H54 (cell line): ENCODE measurements at regions not wholly inside any gene's neighbourhood (a gene's known extent, or its start where the extent isn't known, plus 50 kb on each side); places are given as distances from the start of the nearest gene placed in this dataset.
"Not testable (repeated sequence)": the region's sequence is repeated elsewhere in the genome, so short reads cannot be mapped to it uniquely, and the experiment has no call there.

Experiments used
- DNase-seq: peaks from one replicate; pipeline ENCODE4 v3.0.0; 2011; ENCODE audit warnings: low spot score, mixed read lengths; ENCODE audit not compliant: insufficient read length
- FAIRE-seq: peaks from 3 replicates; lab custom pipeline; 2011; peaks lifted over from hg19 to GRCh38; lab: Jason Lieb, UNC
- POLR2A ChIP-seq: IDR thresholded peaks from 2 replicates; pipeline ENCODE4 v1.6.1; 2011; ENCODE audit warnings: low read depth, mild to moderate bottlenecking, low read length

- FAIRE-seq (no peak), DNase-seq (no peak)
- TF ChIP-seq POLR2A, result no peak
Observed at GRCh38 chr4:7141151-7141834, 51.0 kb upstream of the SORCS2 start.

- no peak for DNase-seq
- no peak for FAIRE-seq
- TF ChIP-seq POLR2A, result no peak
Observed at GRCh38 chr4:7140692-7141069, 51.7 kb upstream of the SORCS2 start.

- no peak for DNase-seq
- no peak for TF ChIP-seq POLR2A
- no peak for FAIRE-seq
Observed at GRCh38 chr4:7140062-7140691, 52.2 kb upstream of the SORCS2 start.

GRCh38 chr4:7139167-7139982, 53.0 kb upstream of the SORCS2 start:
- DNase-seq (no peak), FAIRE-seq (no peak)
- no peak for TF ChIP-seq POLR2A

- TF ChIP-seq POLR2A, result no peak
- no peak for FAIRE-seq
- no peak for DNase-seq
Observed at GRCh38 chr4:7138223-7139166, 53.8 kb upstream of the SORCS2 start.

GRCh38 chr4:7137326-7138200, 54.8 kb upstream of the SORCS2 start:
- no peak for TF ChIP-seq POLR2A
- DNase-seq (no peak), FAIRE-seq (no peak)

- TF ChIP-seq POLR2A, result no peak
- DNase-seq (no peak), FAIRE-seq (no peak)
Observed at GRCh38 chr4:7136351-7136750, 56.0 kb upstream of the SORCS2 start.

GRCh38 chr4:7135389-7135746, 57.0 kb upstream of the SORCS2 start:
- FAIRE-seq (no peak), DNase-seq (peak; percentile 19)
- TF ChIP-seq POLR2A, result no peak

- no peak for FAIRE-seq
- DNase-seq, result peak; percentile 66
- TF ChIP-seq POLR2A, result no peak
Observed at GRCh38 chr4:7134737-7135388, 57.5 kb upstream of the SORCS2 start.

GRCh38 chr4:7133818-7134650, 58.3 kb upstream of the SORCS2 start:
- not testable (repeated sequence) for DNase-seq, FAIRE-seq
